ENCODE measurements at regions not wholly inside any gene's neighbourhood (a gene's known extent, or its start where the extent isn't known, plus 50 kb on each side); places are given as distances from the start of the nearest gene placed in this dataset.

GRCh38 chr1:245031041-245031440 lies 123.7 kb upstream of the KIF26B start:
- TF ChIP-seq BACH2 (CRISPR knock-in tag; IDR thresholded peaks at IDR 0.05; ENCODE audit: borderline replicate concordance) = no peak
- TF ChIP-seq ZNF565 (CRISPR knock-in tag; conservative IDR thresholded peaks at IDR 0.05; ENCODE audit: low read depth) = no peak
- TF ChIP-seq CREB5 (CRISPR knock-in tag; IDR thresholded peaks at IDR 0.05; ENCODE audit: low read depth) = no peak
- no peak for TF ChIP-seq ZC3H10 (CRISPR knock-in tag; IDR thresholded peaks at IDR 0.05)
- no peak for TF ChIP-seq ARNTL (CRISPR knock-in tag; IDR thresholded peaks at IDR 0.05; ENCODE audit: borderline replicate concordance, low read depth)

All from SK-N-SH treated with all-trans-retinoic acid at 6 μM for 48 hours (cell line).